Medulla oblongata (tissue), 1 donor: ENCODE measurements at regions not wholly inside any gene's neighbourhood (a gene's known extent, or its start where the extent isn't known, plus 50 kb on each side); places are given as distances from the start of the nearest gene placed in this dataset.
"Not testable (repeated sequence)": the region's sequence is repeated elsewhere in the genome, so short reads cannot be mapped to it uniquely, and the experiment has no call there.

Experiments
- DNase-seq: peaks from one replicate; pipeline ENCODE4 v3.0.0-alpha.2; 2015; ENCODE audit errors: extremely low spot score

- no peak for DNase-seq
Measured at GRCh38 chr3:166351461-166351860, 514.2 kb upstream of the BCHE start.

GRCh38 chr3:166340604-166341266 lies 503.5 kb upstream of the BCHE start:
- no peak for DNase-seq

- DNase-seq = no peak
Measured at GRCh38 chr3:166324401-166324800, 487.2 kb upstream of the BCHE start.

- DNase-seq = no peak
Measured at GRCh38 chr3:166322391-166322790, 485.2 kb upstream of the BCHE start.

- DNase-seq = no peak
Measured at GRCh38 chr3:166307756-166308350, 470.6 kb upstream of the BCHE start.

GRCh38 chr3:166304584-166304983 lies 467.4 kb upstream of the BCHE start:
- DNase-seq = no peak

GRCh38 chr3:166303681-166304080 lies 466.5 kb upstream of the BCHE start:
- no peak for DNase-seq

GRCh38 chr3:166302331-166302730 lies 465.1 kb upstream of the BCHE start:
- DNase-seq = no peak

GRCh38 chr3:166296179-166296783 lies 459.1 kb upstream of the BCHE start:
- no peak for DNase-seq

- DNase-seq = no peak
Measured at GRCh38 chr3:166291186-166291955, 454.1 kb upstream of the BCHE start.

GRCh38 chr3:166285001-166285400 lies 447.8 kb upstream of the BCHE start:
- DNase-seq = no peak

GRCh38 chr3:166283840-166284239 lies 446.6 kb upstream of the BCHE start:
- DNase-seq = peak; percentile 54

GRCh38 chr3:166282931-166283330 lies 445.7 kb upstream of the BCHE start:
- DNase-seq = no peak

- no peak for DNase-seq
Measured at GRCh38 chr3:166279636-166280035, 442.4 kb upstream of the BCHE start.

- no peak for DNase-seq
Measured at GRCh38 chr3:166275024-166275390, 437.8 kb upstream of the BCHE start.

GRCh38 chr3:166274351-166275023 lies 437.3 kb upstream of the BCHE start:
- no peak for DNase-seq

- no peak for DNase-seq
Measured at GRCh38 chr3:166270429-166270828, 433.2 kb upstream of the BCHE start.

- no peak for DNase-seq
Measured at GRCh38 chr3:166265153-166265552, 427.9 kb upstream of the BCHE start.

GRCh38 chr3:166263460-166263859 lies 426.2 kb upstream of the BCHE start:
- no peak for DNase-seq

- DNase-seq = not testable (repeated sequence)
Measured at GRCh38 chr3:166258293-166258850, 421.1 kb upstream of the BCHE start.

GRCh38 chr3:166257715-166258114 lies 420.5 kb upstream of the BCHE start:
- DNase-seq = no peak

GRCh38 chr3:166248784-166249183 lies 411.6 kb upstream of the BCHE start:
- no peak for DNase-seq
